ENCODE measurements at regions not wholly inside any gene's neighbourhood (a gene's known extent, or its start where the extent isn't known, plus 50 kb on each side); places are given as distances from the start of the nearest gene placed in this dataset.

- DNase-seq = no peak
Measured at GRCh38 chr4:3818371-3818770, 52.2 kb downstream of the ADRA2C start.

GRCh38 chr4:3819210-3819919, 53.2 kb downstream of the ADRA2C start:
- no peak for DNase-seq

GRCh38 chr4:3820016-3820805, 54.0 kb downstream of the ADRA2C start:
- no peak for DNase-seq

- no peak for DNase-seq
Measured at GRCh38 chr4:3820806-3821579, 54.8 kb downstream of the ADRA2C start.

DNA sequence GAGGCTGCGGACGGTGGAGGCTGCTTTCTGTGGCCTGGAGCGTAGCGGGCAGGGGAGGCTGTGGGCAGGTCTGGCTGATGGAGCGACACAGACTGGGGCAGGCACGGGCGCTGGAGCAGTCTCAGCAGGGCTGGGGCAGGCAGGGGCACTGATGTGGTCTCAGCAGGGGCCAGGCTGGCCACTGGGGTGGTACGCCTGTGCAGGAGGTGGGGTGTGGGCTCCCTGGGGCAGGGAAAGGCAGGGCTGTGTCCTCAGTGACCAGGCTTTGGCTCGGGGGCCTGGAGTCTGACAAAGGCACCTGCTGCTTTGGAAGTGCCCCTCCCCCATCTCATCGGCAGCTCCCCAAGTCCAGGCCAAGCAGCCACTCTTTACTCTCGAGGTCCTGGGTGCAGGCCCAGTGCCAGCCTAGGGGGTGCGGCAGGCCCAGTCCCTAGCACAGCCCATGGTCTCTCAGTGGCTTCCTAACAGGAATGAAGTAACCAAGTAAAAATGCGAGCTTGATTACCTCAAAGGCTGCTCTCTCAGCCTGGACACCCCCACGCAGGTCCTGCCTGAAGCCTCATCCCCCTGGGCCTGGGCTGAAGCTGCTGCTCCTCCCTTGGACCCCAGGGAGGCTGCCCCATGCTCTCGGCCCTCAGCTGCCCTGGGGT, 55.5 kb downstream of the ADRA2C start:
- DNase-seq = no peak

DNA sequence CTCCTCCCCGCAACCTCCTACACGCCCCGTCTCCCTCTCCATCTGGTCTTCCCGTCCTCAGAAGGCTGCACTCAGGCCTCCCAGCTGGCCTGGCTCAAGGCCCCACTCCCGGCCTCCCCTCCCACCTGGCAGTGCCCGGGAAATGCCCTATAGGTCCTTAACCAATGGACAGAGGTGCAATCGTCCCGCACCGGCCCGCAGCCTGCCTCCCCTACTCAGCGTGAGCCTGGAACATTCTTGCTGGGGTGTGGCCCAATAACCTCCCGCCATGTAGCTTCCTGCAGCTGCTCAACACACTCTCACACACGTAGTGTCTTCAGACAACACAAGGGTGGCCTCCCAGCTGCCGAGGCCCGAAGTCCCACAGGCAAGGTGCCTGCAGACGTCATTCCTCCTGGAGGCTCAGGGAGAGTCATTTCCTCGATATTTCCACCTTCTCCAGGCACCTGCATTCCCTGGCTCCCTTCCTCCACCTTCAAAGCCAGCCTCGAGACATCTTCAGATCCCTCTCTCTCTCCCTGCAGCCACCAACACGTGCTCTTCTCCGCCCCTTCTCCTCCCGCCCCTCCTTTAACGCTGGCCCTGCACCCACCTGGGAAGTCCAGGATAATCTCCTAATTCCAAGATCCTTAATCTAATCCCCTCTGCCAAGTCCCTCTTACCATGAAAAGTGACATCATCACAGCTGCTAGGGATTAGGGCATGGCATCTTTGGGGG, 56.2 kb downstream of the ADRA2C start:
- no peak for DNase-seq

- no peak for DNase-seq
Measured at GRCh38 chr4:3823496-3824341, 57.5 kb downstream of the ADRA2C start.

DNA sequence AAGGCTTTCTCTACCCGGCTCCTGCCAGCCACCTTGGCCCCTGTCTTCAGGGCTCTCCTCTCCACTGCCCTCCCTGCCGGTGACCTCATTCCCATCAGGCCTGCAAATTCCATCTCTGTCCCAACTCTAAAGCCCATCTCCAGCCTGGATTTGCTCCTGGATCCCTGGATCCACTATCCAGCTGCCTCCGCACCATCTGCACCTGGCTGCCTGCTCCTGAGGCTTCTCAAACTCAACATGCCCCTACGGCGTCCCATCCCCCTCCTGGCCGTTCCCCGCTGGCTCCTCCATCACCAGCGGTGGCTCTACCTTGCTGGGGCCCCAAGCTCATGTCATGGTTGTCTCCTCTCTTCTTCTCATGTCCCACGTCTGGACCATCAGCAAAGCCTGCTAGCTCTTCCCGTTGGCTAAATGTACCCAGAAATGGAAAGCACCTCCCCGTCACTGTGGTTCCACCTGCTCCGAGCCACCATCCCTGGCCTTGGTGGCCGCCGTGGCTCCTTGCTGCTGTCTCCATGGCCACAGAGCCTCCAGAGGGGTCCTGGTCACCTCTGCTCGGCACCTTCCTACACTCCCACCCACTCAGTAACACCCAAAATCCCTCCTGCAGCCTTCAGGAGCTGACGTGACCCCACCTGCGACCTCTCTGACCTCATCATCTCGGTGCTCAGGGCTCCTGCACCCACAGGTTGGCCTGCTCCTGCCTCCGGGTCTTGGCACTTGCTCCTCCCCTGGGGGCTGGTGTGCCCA, 58.5 kb downstream of the ADRA2C start:
- DNase-seq = no peak

DNA sequence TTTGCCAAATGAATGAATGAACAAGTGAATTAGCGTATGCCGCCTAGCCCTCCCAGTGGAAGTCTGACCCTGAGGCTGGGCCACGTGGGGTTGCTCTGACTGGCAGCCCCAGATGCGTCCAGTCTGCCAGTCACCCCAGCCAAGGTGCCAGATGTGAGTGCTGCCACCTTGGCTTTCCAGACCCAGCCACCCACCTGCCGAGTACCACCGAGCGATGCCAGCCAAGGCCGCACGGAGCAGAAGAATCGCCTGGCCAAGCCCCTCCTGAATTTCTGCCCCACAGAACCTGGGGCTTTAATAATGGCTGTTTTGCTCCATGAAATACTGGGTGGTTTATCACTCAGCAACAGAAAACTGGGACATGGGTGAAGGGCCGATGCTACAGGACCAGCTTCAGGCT, 59.3 kb downstream of the ADRA2C start:
- DNase-seq = no peak

DNA sequence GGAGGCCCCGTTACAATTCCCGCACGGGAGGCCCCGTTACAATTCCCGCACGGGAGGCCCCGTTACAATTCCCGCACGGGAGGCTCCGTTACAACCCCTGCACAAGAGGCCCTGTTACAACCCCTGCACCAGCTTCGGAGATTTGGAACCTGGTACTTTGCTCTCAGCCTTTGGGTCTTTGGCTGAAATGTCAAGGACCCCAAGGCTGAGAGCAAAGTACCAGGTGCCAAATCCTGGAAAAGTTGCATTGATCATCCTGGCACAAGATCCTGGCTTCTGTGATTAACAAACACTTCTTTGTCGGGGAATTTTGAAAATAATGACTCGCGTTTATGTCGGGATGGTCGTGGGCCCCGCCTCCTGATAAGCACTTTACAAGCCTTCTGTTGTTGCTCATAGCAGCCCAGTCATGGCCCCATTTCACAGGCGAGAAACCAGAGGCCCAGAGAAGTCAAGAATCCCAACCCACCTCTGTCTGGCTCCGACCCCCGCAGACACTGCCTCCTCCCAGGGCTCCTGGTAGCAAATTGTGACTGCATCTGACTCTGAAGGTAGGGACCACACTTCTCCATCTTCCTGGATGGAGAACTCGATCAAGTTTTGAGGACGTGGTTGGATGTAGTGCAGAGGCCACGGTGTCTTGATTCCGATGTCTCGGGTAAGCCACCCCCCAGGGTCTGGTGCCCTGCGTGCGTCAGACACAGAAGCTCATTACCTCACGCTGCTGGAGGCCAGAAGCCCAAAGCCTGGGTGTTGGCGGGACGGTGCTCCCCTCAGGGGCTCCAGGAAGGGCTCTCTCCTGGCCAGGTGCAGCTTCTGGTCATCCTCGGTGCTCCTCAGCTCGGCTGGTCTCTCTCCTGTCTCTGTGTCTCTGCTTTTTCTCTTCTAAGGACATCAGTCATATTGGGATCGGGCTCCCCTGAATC, 60.3 kb downstream of the ADRA2C start:
- no peak for DNase-seq

DNA sequence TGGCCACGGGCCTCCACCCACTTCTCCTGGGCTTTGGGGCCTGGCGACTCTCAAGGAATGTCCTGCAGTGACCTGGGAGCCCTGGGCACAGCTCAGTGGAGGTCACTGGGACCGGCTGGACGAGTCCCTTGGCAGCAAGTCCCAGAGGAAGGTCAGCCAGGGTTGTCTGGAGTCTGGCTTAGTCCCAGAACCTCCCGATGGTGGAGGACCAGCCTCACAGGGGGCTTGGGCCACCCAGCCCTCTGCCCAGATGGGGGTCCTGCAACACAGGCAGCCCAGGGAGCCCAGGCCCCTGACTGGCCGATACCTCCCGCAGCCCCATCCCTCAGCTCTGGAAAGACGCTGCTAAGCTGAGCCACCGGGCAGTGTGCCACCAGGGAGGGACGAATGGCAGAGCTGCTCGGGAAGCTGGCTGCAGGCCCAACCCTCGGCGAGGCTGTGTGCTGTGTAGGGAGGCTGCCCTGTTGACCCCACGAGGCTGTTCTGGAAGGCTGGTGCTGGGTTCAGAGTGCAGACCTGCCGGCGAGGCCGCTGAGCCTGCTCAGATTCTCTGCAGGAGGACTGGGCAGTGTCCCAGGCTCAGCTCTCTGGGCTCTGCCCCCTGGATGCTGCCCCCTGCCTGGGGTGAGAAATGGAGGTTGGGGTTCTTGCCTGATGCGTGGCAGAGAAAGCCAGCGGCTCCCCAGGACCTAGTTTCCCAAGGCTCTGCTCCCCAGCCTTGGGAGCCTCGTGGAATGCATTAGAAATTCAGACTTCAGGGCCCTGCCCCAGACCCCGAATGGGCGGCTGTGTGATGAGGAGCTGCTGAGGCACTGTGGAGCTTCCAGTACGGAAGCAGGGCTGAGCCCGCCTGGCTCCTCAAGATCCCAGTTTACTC, 61.7 kb downstream of the ADRA2C start:
- peak in 1 of 2 experiments; percentile 9 for DNase-seq

- DNase-seq = no peak
Measured at GRCh38 chr4:3828546-3828945, 62.4 kb downstream of the ADRA2C start.

- no peak for DNase-seq
Measured at GRCh38 chr4:3829211-3829955, 63.2 kb downstream of the ADRA2C start.

GRCh38 chr4:3829956-3830773, 64.0 kb downstream of the ADRA2C start:
- no peak for DNase-seq

DNA sequence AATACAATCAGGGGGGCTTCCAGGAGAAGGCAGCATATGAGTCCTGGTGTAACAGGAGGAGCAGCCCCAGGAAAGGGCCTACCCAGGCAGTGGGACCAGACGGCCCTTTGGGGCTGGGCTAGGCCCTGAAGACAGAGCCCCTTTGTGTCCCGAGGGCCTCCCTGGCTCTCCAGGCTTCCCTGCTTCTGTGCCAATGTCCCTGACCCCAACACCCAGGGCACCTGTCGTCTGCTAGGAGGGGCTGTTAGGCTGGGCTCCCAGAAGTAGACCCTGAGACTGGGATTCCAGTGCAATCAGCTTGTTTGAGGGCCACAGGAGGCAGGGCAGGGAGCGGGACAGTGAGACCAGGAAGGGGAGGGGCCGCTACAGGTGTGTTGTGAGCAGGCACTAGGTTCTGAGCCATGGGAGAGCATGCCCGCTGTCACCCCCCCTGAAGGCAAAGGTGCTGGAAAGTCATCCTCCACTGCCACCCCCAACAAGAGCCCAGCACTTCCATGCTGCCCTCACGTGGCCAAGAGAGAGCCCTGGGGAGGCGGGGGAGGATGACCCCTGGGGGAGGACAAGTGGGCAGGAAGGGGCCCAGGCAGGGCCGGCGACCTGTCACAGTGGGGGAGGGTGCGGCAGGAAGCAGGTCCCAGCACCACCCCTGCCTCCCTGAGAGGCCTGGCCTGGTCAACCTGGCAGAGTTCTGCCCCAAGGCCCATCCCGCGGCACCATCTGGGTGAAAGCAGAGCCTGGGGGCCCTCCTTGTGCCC, 64.8 kb downstream of the ADRA2C start:
- DNase-seq = no peak

GRCh38 chr4:3831529-3832150, 65.5 kb downstream of the ADRA2C start:
- DNase-seq = no peak

All from SHP77 (cell line).